ENCODE measurements at regions not wholly inside any gene's neighbourhood (a gene's known extent, or its start where the extent isn't known, plus 50 kb on each side); places are given as distances from the start of the nearest gene placed in this dataset.

GRCh38 chr16:50881956-50882355 lies 140.1 kb downstream of the CYLD start:
- no peak overlapping the region for H4K5ac ChIP-seq (ENCODE audit: insufficient read length, low read depth, low read length)
- no peak overlapping the region for H2AFZ ChIP-seq (ENCODE audit: low read length)
- H3K9me3 ChIP-seq (ENCODE audit: insufficient read depth in 2 of 2, low read depth in 1 of 2, low read length in 1 of 2), result no peaks in the 10 kb centered on the region; a peak in 1 of 4 replicates
- H3K4ac ChIP-seq (replicated peaks; ENCODE audit: insufficient read length, low read depth, low read length), result no peak overlapping the region
- no peaks in the 10 kb centered on the region for H3K36me3 ChIP-seq (ENCODE audit: control insufficient read depth in 2 of 4, insufficient read depth in 4 of 4, low read length in 3 of 4)
- FAIRE-seq (no peak), DNase-seq (ENCODE audit: low read depth in 1 of 2, low spot score in 2 of 2) (peak in 1 of 2 experiments; percentile 16)
- no peak overlapping the region for H2BK12ac ChIP-seq (ENCODE audit: low read depth, low read length)
- ChIA-PET POLR2A (ENCODE audit: partially characterized antibody) (no interaction called here), CTCF (ENCODE audit: partially characterized antibody) (interaction anchor here (1.4 to 2.1 kb wide), 2 partner anchors 19 to 75 kb away, joined by 3 to 9 read pairs; no protein-coding TSS in a partner anchor)
- H3K79me2 ChIP-seq (ENCODE audit: control insufficient read depth in 1 of 2, insufficient read depth in 2 of 2, low read length in 2 of 2), result no peaks in the 10 kb centered on the region
- H3K4me1 ChIP-seq (replicated peaks in 1 of 4; ENCODE audit: control insufficient read depth in 3 of 4, insufficient read depth in 4 of 4, low read length in 3 of 4), result peaks cover 0 to 3% (median under 1%) of the 10 kb centered on the region in 4 experiments; a peak in 3 of 7 replicates
- no peak overlapping the region for H2BK15ac ChIP-seq (ENCODE audit: low read length)
- H3K23me2 ChIP-seq (ENCODE audit: low read depth, low read length), result peaks cover 3% of the 10 kb centered on the region; the same call in 1 of the 2 replicates
- no peak overlapping the region for H3K27ac ChIP-seq (ENCODE audit: low read depth, low read length)
- peaks cover 0 to 3% (median 0%) of the 10 kb centered on the region in 4 experiments; a peak in 1 of 7 replicates for H3K27me3 ChIP-seq (replicated peaks in 1 of 4; ENCODE audit: control insufficient read depth in 3 of 4, extremely low read depth in 1 of 4, insufficient read depth in 3 of 4, low read length in 3 of 4)
- WGBS, 2 experiments (ENCODE audit: extremely low coverage in 1 of 2, insufficient coverage in 1 of 2, insufficient read length in 1 of 2, insufficient replicate concordance in 2 of 2, low coverage in 1 of 2, low lambda C conversion rate in 2 of 2, missing lambda C conversion rate in 1 of 2), result 93% methylated on average over 9 of the region's 9 CpGs; no CpG with 5 or more reads in 1 of the 2 experiments
- H2BK20ac ChIP-seq (ENCODE audit: low read length), result no peak overlapping the region
- no peak overlapping the region for H4K8ac ChIP-seq (ENCODE audit: extremely low read depth, insufficient read depth, low read length)
- H2BK5ac ChIP-seq (ENCODE audit: low read depth, low read length), result no peak overlapping the region
- no peak overlapping the region for H2AK5ac ChIP-seq (ENCODE audit: low read depth, low read length)
- H3K4me3 ChIP-seq (ENCODE audit: extremely low read depth in 1 of 4, insufficient read depth in 2 of 4, low read depth in 3 of 4, low read length in 4 of 4), result no peak overlapping the region
- H4K91ac ChIP-seq (replicated peaks; ENCODE audit: insufficient read length, low read length), result no peak overlapping the region
- H3K18ac ChIP-seq (ENCODE audit: extremely low read depth, low read length), result no peak overlapping the region
- H3K9ac ChIP-seq (replicated peaks in 1 of 4; ENCODE audit: extremely low read depth in 1 of 4, low read depth in 3 of 4, low read length in 3 of 4), result no peak overlapping the region
- H3K4me2 ChIP-seq (ENCODE audit: insufficient read depth in 1 of 2, low read depth in 2 of 2, low read length in 2 of 2), result no peak overlapping the region
- TF ChIP-seq TAF1 (IDR thresholded peaks at IDR 0.05; ENCODE audit: low read depth, low read length), result no peak
- no peak for TF ChIP-seq HDAC6 (IDR thresholded peaks at IDR 0.05; ENCODE audit: low read depth, low read length)
- TF ChIP-seq POLR2A (IDR thresholded peaks at IDR 0.05; ENCODE audit: control extremely low read depth in 1 of 2, low read depth in 2 of 2, low read length in 2 of 2), result no peak
- TF ChIP-seq POLR2AphosphoS5 (IDR thresholded peaks at IDR 0.05; ENCODE audit: low read depth, low read length), result no peak
- no peak for TF ChIP-seq TEAD4 (IDR thresholded peaks at IDR 0.05; ENCODE audit: low read depth, low read length)
- no peak for TF ChIP-seq MAFK (IDR thresholded peaks at IDR 0.05; ENCODE audit: low read depth, low read length)
- no peak overlapping the region for H3K14ac ChIP-seq (ENCODE audit: insufficient read length)
- H3K56ac ChIP-seq (replicated peaks; ENCODE audit: insufficient read length, low read depth, low read length), result no peak overlapping the region
- H4K20me1 ChIP-seq (replicated peaks in 1 of 2; ENCODE audit: control insufficient read depth in 1 of 2, insufficient read depth in 2 of 2, low read length in 2 of 2), result no peaks in the 10 kb centered on the region
- no peak overlapping the region for H2BK120ac ChIP-seq (replicated peaks; ENCODE audit: low read depth, low read length)
- H3K23ac ChIP-seq (ENCODE audit: insufficient read length), result no peak overlapping the region
- no peaks in the 10 kb centered on the region for H3K79me1 ChIP-seq (ENCODE audit: low read depth, low read length)
